Retinal pigment epithelial cell (primary cell): ENCODE measurements at regions not wholly inside any gene's neighbourhood (a gene's known extent, or its start where the extent isn't known, plus 50 kb on each side); places are given as distances from the start of the nearest gene placed in this dataset.
"Not testable (repeated sequence)": the region's sequence is repeated elsewhere in the genome, so short reads cannot be mapped to it uniquely, and the experiment has no call there.

ENCODE experiments used
- DNase-seq: peaks from one replicate; pipeline ENCODE4 v3.0.0-alpha.2; 2010; ENCODE audit warnings: low read depth
- H3K4me3 ChIP-seq: 2 replicates; pipeline ENCODE4 v1.5.1; 2011; ENCODE audit warnings: mild to moderate bottlenecking, low read length, control low read depth, moderate library complexity
- TF ChIP-seq, protein P1 (sequence below): conservative IDR thresholded peaks from 2 replicates; pipeline ENCODE4 v1.5.1; 2011; ENCODE audit warnings: low read depth, low read length, control low read depth, inconsistent platforms

DNA sequence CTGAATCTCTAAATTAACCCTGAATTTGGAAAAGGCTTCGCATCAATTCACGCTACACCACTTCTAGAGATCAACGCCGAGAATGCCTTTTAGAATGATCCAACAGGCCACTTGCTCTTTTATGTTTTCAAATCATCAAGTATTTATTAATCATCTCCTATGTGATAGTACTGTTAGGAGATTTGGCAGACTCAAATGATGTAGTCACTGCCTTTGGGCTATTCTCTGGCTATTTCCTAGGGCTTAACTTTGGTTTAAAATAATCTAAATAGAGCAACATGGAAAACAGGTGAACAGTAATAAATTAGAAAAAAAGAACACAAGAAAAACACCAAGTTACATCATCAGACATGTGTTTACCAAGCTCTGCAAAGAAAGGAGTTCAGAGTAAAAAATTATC lies 140.3 kb downstream of the TENT5A start:
- DNase-seq: no peak
- TF ChIP-seq, protein P1, sequence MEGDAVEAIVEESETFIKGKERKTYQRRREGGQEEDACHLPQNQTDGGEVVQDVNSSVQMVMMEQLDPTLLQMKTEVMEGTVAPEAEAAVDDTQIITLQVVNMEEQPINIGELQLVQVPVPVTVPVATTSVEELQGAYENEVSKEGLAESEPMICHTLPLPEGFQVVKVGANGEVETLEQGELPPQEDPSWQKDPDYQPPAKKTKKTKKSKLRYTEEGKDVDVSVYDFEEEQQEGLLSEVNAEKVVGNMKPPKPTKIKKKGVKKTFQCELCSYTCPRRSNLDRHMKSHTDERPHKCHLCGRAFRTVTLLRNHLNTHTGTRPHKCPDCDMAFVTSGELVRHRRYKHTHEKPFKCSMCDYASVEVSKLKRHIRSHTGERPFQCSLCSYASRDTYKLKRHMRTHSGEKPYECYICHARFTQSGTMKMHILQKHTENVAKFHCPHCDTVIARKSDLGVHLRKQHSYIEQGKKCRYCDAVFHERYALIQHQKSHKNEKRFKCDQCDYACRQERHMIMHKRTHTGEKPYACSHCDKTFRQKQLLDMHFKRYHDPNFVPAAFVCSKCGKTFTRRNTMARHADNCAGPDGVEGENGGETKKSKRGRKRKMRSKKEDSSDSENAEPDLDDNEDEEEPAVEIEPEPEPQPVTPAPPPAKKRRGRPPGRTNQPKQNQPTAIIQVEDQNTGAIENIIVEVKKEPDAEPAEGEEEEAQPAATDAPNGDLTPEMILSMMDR: no peak
- no peak overlapping the region for H3K4me3 ChIP-seq

DNA sequence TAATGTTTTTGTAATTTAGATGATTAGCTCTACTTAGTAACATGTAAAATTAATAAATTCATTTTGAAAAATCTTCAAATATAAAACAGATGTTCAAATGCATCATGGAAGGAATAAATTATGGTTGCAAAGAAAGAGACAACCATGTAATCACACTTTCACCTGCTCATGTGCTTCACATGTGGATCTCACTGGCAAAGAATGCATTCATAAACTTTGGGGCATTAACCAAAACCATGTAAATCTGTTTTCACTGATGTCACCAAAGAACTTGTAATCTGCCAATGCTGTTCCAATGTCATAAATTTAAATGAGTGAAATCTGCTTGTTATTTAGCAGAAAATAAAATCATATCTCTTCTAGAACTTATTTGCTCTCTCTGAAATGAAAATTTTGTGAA lies 142.7 kb downstream of the TENT5A start:
- TF ChIP-seq, protein P1: no peak
- no peak overlapping the region for H3K4me3 ChIP-seq
- DNase-seq: no peak

DNA sequence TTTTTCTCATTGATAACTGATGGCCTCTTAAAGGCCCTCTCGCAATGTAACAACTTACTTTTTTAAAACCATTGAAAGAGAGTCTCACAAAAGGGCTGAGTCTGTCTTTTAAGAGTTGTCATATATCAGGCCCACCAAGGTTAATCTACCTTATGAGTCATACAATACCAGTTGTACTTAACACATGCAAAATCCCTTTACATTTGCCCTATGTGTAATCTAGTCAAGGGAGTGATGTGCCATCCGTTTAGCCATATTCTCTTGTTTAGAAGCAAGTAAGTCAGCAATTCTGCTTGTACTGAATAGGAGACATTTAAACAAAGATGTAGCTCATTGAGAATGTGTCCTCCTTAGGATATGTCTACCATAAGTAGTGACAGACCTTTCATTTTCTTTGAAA lies 143.7 kb downstream of the TENT5A start:
- DNase-seq: no peak
- no peak overlapping the region for H3K4me3 ChIP-seq
- TF ChIP-seq, protein P1: no peak

DNA sequence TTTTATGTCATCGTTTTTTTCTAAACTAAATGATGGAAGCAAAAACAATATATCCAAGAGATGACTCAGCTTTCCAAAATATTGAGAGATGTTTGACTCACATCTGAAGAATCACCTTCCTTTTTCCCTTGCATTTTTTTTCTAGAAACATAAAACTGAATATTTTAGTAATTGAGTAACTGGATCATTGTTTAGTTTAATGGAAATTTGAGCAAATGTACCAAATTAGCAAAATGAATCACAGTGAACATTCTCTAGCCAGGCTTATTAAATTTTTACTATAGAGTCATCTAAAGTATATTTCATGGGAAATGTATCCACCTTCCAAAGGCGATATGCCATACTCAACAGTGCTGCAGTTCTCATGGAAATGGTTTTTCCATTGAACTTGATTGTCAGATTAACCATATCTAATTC lies 145.5 kb downstream of the TENT5A start:
- H3K4me3 ChIP-seq: no peak overlapping the region
- TF ChIP-seq, protein P1: no peak
- DNase-seq: no peak

DNA sequence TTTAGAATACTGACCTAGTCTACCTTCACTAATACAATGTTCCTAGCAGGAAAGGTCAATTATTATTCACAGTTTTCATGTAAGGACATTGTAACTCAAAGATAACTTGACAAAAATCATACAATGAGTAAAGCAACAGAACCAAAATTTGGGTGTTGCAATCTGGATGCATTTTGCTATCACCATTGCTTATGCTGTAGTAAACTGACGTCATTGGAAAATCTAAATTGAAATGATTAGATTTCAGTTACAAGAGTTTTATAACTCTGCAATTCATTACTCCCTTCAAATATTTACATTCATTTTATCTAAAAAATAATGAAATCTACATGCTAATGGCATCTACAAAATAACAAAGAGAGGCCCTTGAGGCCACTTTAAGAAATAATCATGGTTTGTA lies 147.0 kb downstream of the TENT5A start:
- no peak for DNase-seq
- no peak overlapping the region for H3K4me3 ChIP-seq
- TF ChIP-seq, protein P1: no peak

DNA sequence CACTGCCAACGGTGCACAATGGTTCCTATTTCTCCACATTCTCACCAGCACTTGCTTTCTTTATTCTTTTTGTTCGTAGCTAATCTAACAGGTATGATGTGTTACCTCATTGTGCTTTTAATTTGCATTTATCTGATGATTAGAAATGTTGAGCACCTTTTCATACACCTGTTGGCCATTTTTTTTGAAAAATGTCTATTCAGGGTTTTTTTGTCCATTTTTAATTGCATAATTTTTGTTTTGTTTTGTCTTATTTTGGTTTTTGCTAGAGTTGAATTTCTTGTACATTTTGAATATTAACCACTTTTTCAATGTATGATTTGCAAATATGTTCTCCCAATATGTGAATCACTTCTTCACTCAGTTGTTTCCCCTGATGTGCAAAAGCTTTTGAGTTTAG lies 150.6 kb downstream of the TENT5A start:
- DNase-seq: no peak
- TF ChIP-seq, protein P1: no peak

DNA sequence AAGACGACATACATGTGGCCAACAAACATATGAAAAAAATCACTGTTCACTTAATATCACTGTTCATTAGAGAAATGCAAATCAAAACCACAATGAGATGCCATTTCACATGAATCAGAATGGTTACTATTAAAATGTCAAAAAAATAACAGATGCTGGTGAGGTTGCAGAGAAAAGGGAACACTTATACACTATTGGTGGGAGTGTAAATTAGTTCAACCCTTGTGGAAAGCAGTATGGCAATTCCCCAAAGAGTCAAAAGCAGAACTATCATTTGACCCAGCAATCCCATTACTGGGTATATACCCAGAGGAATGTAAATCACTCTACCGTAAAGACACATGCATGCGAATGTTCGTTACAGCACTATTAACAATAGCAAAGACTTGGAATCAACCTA lies 152.0 kb downstream of the TENT5A start:
- DNase-seq, H3K4me3 ChIP-seq: not testable (repeated sequence)

More for the DNA sequence above, 150.6 kb downstream of the TENT5A start:
- H3K4me3 ChIP-seq: no peak overlapping the region

DNA sequence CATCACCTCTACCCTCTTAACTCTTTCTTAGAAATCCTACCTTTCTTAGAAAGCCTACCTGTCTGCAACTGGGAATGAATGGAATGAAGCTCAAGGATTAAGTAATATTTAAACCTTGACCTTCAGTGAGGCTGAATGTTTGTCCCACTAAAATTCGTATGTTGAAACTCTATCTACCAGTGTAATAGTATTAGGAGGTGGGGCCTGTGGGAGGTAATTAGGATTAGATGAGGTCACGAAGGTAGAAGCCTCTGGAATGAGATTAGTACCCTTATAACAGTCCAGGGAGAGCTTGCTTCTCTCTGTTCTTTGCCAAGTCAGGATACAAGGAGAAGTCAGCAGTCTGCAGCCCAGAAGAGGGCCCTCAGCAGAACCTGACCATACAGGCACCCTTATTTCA lies 158.0 kb downstream of the TENT5A start:
- DNase-seq: no peak
- no peak overlapping the region for H3K4me3 ChIP-seq
- TF ChIP-seq, protein P1: no peak
